HG02798 (cell line): ENCODE measurements at regions not wholly inside any gene's neighbourhood (a gene's known extent, or its start where the extent isn't known, plus 50 kb on each side); places are given as distances from the start of the nearest gene placed in this dataset.
A peak's percentile ranks its signal among the peaks of the same experiment; 100 is the strongest.
"Not testable (repeated sequence)": the region's sequence is repeated elsewhere in the genome, so short reads cannot be mapped to it uniquely, and the experiment has no call there.

Experiments used
- ATAC-seq: cut with Tn5 transposase; IDR thresholded peaks from one replicate; pipeline ENCODE4 v1.9.1; 2021; ENCODE audit warnings: mild to moderate bottlenecking; ENCODE audit not compliant: unreplicated experiment, poor library complexity

- no peak for ATAC-seq
Measured at GRCh38 chr10:55786461-55787050, 574.5 kb downstream of the ZWINT start.

- ATAC-seq, result no peak
Measured at GRCh38 chr10:55782181-55782580, 578.9 kb downstream of the ZWINT start.

GRCh38 chr10:55766212-55766611 is 594.8 kb downstream of the ZWINT start:
- ATAC-seq, result no peak

GRCh38 chr10:55750458-55750857 is 610.6 kb downstream of the ZWINT start:
- ATAC-seq, result no peak

- no peak for ATAC-seq
Measured at GRCh38 chr10:55747244-55747643, 613.8 kb downstream of the ZWINT start.

GRCh38 chr10:55746002-55746401 is 615.1 kb downstream of the ZWINT start:
- no peak for ATAC-seq

GRCh38 chr10:55742487-55742886 is 618.6 kb downstream of the ZWINT start:
- ATAC-seq, result no peak

- peak; percentile 53 for ATAC-seq
Measured at GRCh38 chr10:55740767-55741166, 620.3 kb downstream of the ZWINT start.

GRCh38 chr10:55740110-55740509 is 620.9 kb downstream of the ZWINT start:
- ATAC-seq, result no peak

- ATAC-seq, result no peak
Measured at GRCh38 chr10:55734112-55734511, 626.9 kb downstream of the ZWINT start.

- ATAC-seq, result no peak
Measured at GRCh38 chr10:55704950-55705349, 656.1 kb downstream of the ZWINT start.

- no peak for ATAC-seq
Measured at GRCh38 chr10:55668326-55668922, 692.6 kb downstream of the ZWINT start.

- no peak for ATAC-seq
Measured at GRCh38 chr10:55653531-55653930, 707.5 kb downstream of the ZWINT start.

GRCh38 chr10:55641601-55642000 is 719.5 kb downstream of the ZWINT start:
- no peak for ATAC-seq

GRCh38 chr10:55631071-55631654 is 729.9 kb downstream of the ZWINT start:
- ATAC-seq, result peak; percentile 78

GRCh38 chr10:55630491-55631056 is 730.5 kb downstream of the ZWINT start:
- ATAC-seq, result no peak

- no peak for ATAC-seq
Measured at GRCh38 chr10:55629793-55630490, 731.1 kb downstream of the ZWINT start.

- no peak for ATAC-seq
Measured at GRCh38 chr10:55628260-55628701, 732.8 kb downstream of the ZWINT start.

GRCh38 chr10:55627501-55628051 is 733.5 kb downstream of the ZWINT start:
- no peak for ATAC-seq

GRCh38 chr10:55601690-55602478 is 759.2 kb downstream of the ZWINT start:
- not testable (repeated sequence) for ATAC-seq
